OCI-LY3 (cell line): ENCODE measurements at regions not wholly inside any gene's neighbourhood (a gene's known extent, or its start where the extent isn't known, plus 50 kb on each side); places are given as distances from the start of the nearest gene placed in this dataset.

Experiments used
- CTCF ChIP-seq: fragments of 200-600, 300-600 bp; sonication (generic); IDR thresholded peaks from 2 replicates; pipeline ENCODE4 v1.5.1; 2014; ENCODE audit warnings: antibody characterized with exemption, low read length, low read depth
- EZH2phosphoT487 ChIP-seq: fragments of 200-600 bp; shearing (Covaris generic); IDR thresholded peaks from 2 replicates; pipeline ENCODE4 v1.6.1; 2018; ENCODE audit warnings: antibody characterized with exemption, mixed run types, low read depth

- TF ChIP-seq CTCF (no peak), EZH2phosphoT487 (no peak)
These were observed 900.1 kb upstream of the CITED2 start for GRCh38 chr6:140274548-140274947.
